ENCODE measurements at regions not wholly inside any gene's neighbourhood (a gene's known extent, or its start where the extent isn't known, plus 50 kb on each side); places are given as distances from the start of the nearest gene placed in this dataset.
"Not testable (repeated sequence)": the region's sequence is repeated elsewhere in the genome, so short reads cannot be mapped to it uniquely, and the experiment has no call there.

DNA sequence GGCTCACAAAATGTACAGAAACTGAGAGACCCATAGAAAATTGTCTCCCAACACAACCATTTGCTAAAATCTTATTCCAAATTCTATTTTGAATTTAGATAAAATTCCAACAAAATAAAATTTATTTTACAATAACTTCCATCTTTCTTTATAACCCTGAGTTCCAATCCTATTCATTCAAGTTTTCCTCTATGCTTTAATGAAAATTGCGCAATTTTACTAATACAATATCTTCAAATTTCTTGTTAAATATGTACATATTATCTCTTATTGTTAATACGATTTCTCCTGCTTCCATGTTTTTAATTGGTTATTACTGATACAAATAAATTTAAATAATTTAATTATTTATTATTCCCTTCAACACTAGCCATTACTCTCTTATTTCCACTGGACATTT lies 645.2 kb upstream of the COBL start:
- H3K36me3 Mint-ChIP-seq (ENCODE audit: insufficient read depth): no peaks in the 10 kb centered on the region
- no peak for ATAC-seq
- H3K27me3 Mint-ChIP-seq (ENCODE audit: low read depth): no peaks in the 10 kb centered on the region
- H3K9me3 Mint-ChIP-seq: peaks cover 29% of the 10 kb centered on the region
- H3K4me3 Mint-ChIP-seq: no peak overlapping the region
- DNase-seq: no peak
- H3K4me1 Mint-ChIP-seq (ENCODE audit: low read depth): no peaks in the 10 kb centered on the region

DNA sequence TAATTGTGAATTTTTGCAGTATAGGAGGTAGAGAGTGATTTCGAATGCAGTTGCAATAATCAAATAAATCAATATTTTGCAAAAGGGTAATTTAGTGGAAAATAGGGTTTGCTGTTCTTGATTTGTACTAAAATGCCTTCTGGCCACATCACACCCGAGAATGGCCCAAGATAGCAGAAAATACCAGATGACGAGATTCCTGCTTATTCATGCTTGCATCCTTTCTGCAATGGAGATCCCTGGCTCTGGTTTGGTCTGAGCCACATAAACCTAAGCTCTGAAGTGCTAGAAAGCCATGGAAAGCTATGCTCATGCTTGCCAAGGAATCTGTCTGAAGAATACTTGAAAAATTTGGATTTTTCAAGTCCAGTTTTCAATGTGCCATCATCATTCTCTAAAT lies 634.2 kb upstream of the COBL start:
- H3K9me3 Mint-ChIP-seq: peaks cover 23% of the 10 kb centered on the region
- DNase-seq: no peak
- ATAC-seq: no peak

DNA sequence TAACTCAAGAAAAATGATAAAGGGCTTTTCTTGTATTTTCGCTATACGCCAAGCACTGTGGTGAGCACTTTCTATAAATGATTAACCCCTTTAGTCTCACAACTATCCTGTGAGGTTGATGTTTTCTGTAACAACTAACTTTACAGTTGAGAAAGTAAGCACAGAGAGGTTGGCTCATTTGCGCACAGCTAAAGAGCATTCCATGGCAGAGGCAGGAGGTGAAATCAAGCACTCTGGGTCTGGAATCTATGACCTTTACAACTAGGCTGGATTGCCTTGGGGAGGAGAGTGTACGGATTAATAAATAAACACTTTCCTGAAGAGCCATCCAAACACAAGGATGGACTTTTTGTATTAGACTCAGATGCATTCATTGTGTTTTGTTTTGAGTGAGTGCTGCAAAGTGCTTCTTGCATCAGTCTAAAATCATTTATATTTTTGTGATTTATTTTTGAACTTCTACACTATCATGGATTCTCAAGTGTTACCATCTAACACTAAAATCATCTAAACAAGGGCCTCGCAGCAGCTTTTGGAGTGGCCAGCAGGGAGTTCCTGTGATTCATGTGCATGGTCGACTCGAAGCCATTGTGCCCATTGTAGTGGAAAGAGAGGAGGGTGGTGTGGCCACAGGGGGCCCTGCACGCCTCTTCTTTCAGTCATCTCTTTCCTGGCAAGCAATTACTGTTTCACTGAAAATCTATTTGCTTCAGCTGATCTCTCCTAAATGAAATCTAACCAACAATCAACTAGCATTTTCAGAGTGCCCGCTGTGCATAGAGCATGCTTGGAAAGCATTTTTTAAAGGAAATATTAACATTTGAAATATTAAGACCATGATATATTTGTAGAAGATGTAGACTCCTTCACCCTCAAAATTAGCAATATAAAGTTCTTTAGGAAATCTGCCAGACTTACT lies 633.4 kb upstream of the COBL start:
- ATAC-seq (no peak), DNase-seq (no peak)
- Mint-ChIP-seq H3K36me3 (ENCODE audit: insufficient read depth) (no peaks in the 10 kb centered on the region), H3K27me3 (ENCODE audit: low read depth) (no peaks in the 10 kb centered on the region), H3K9me3 (peaks cover 20% of the 10 kb centered on the region), H3K4me1 (ENCODE audit: low read depth) (no peaks in the 10 kb centered on the region), H3K4me3 (no peak overlapping the region)

More for the DNA sequence above, 634.2 kb upstream of the COBL start:
- Mint-ChIP-seq H3K4me3 (no peak overlapping the region), H3K27me3 (ENCODE audit: low read depth) (no peaks in the 10 kb centered on the region), H3K4me1 (ENCODE audit: low read depth) (no peaks in the 10 kb centered on the region), H3K36me3 (ENCODE audit: insufficient read depth) (no peaks in the 10 kb centered on the region)

DNA sequence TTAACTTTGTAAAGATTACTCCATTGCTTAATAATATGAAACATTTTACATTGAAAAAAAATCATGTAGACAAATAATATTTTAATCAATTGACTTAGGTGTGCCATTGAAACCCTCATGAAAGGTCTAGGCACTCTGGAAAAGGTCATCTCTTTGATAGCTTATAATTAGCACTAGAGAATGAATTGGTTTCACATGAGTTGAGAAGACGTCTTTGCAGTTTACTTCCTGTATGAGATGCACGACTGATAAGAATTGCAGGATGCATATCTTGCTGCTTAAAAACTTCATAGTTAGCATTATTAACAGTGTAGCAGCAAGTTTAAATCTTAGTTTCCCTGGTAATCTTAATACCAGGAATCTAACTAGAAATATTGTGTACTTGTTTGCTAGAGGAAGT lies 614.2 kb upstream of the COBL start:
- Mint-ChIP-seq H3K27me3 (ENCODE audit: low read depth) (no peaks in the 10 kb centered on the region), H3K9me3 (peaks cover 11% of the 10 kb centered on the region), H3K36me3 (ENCODE audit: insufficient read depth) (no peaks in the 10 kb centered on the region), H3K4me1 (ENCODE audit: low read depth) (no peaks in the 10 kb centered on the region), H3K4me3 (no peak overlapping the region)
- DNase-seq (no peak), ATAC-seq (no peak)

DNA sequence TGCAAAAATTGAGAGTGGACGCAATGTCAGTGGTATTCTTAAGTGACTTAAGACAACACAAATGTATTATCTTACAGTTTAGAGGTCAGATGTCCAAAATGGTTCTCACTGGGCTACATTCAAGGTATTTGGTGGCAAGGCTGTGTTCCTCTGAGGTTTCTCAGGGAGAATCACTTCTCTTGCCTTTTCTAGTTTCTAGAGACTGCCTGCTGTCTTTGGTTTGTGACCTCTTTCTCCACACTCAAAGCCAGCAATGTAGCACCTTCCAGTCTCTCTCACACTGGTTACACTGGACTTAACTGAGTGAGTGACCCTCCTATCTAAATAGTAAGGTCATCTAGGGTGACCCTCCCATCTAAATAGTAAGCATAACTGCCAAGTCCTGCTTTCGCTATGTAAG lies 613.2 kb upstream of the COBL start:
- H3K36me3 Mint-ChIP-seq (ENCODE audit: insufficient read depth): no peaks in the 10 kb centered on the region
- no peak overlapping the region for H3K4me3 Mint-ChIP-seq
- no peak for DNase-seq
- peaks cover 11% of the 10 kb centered on the region for H3K9me3 Mint-ChIP-seq
- ATAC-seq: no peak
- no peaks in the 10 kb centered on the region for H3K27me3 Mint-ChIP-seq (ENCODE audit: low read depth)
- H3K4me1 Mint-ChIP-seq (ENCODE audit: low read depth): no peaks in the 10 kb centered on the region

DNA sequence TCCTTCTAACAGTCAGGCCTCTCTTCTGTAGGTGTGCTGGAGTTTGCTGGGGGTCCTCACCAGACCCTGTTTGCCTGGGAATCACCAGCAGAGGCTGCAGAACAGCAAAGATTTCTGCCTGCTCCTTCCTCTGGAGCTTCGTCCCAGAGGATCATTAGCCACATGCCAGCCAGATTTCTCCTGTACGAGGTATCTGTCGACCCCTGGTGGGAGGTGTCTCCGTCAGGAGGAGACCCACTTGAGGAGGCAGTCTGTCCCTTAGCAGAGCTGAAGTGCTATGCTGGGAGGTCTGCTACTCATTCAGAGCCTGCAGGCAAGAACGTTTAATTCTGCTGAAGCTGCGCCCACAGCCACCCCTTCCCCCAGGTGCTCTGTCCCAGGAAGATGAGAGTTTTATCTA lies 611.1 kb upstream of the COBL start:
- ATAC-seq (no peak), DNase-seq (no peak)
- Mint-ChIP-seq H3K9me3 (peaks cover 14% of the 10 kb centered on the region), H3K36me3 (ENCODE audit: insufficient read depth) (no peaks in the 10 kb centered on the region), H3K27me3 (ENCODE audit: low read depth) (no peaks in the 10 kb centered on the region), H3K4me3 (no peak overlapping the region), H3K4me1 (ENCODE audit: low read depth) (no peaks in the 10 kb centered on the region)

DNA sequence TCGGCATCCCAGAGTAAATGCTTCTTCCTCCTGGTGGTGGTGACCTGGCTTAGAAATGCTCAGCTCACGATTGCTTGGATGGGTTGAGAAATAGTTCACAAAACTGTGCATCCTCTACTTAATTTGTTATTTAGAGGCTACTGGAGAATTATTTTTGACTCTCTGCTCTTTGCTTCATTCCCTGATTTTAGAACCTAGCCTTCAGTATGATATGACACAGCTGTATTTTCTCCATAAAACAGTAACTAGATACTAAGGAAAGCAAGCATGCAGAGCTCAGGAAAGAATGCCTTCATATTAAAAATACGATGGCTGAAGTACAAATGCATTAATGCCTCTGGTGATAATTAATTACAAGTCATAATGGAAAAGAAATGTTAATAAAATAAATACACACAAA lies 602.0 kb upstream of the COBL start:
- peaks cover 18% of the 10 kb centered on the region for H3K9me3 Mint-ChIP-seq
- H3K4me3 Mint-ChIP-seq: no peak overlapping the region
- no peaks in the 10 kb centered on the region for H3K36me3 Mint-ChIP-seq (ENCODE audit: insufficient read depth)
- no peak for ATAC-seq
- no peak for DNase-seq
- H3K4me1 Mint-ChIP-seq (ENCODE audit: low read depth): no peaks in the 10 kb centered on the region
- H3K27me3 Mint-ChIP-seq (ENCODE audit: low read depth): no peaks in the 10 kb centered on the region

DNA sequence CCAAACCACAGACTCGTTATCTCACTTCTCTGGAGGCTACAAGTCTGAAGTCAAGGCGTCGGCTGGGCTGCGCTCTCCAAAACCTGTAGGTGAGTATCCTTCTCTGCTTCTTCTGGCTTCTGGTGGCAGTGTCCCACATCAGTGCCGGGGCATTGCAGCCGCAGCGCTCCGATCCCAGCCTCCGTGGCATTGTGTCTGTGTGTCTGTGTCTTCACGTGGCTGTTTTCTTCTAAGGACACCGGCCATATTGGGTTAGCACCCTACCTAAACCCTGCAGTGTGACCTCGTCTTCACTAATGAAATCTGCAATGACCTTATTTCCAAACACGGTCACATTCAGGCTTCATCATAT lies 584.9 kb upstream of the COBL start:
- Mint-ChIP-seq H3K4me3 (no peak overlapping the region), H3K4me1 (ENCODE audit: low read depth) (no peaks in the 10 kb centered on the region), H3K27me3 (ENCODE audit: low read depth) (no peaks in the 10 kb centered on the region)

DNA sequence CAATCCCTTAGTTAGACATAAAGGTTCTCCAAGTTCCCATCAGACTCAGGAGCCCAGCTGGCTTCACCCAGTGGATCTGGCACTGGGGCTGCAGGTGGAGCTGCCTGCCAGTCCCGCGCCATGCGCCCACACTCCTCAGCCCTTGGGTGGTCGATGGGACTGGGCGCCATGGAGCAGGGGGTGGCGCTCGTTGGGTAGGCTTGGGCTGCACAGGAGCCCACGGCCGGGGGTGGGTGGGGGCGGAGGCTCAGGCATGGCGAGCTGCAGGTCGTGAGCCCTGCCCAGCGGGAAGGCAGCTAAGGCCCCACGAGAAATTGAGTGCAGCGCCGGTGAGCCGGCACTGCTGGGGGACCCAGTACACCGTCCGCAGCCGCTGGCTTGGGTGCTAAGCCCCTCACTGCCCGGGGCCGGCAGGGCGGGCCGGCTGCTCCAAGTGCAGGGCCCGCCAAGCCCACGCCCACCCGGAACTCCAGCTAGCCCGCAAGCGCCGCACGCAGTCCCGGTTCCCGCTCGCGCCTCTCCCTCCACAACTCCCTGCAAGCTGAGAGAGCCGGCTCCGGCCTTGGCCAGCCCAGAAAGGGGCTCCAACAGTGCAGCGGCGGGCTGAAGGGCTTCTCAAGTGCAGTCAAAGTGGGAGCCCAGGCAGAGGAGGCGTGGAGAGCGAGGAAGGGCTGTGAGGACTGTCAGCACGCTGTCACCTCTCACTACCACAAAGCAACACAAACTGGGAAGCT lies 584.3 kb upstream of the COBL start:
- not testable (repeated sequence) for ATAC-seq, DNase-seq

More for the DNA sequence above, 584.9 kb upstream of the COBL start:
- Mint-ChIP-seq H3K36me3 (ENCODE audit: insufficient read depth) (no peaks in the 10 kb centered on the region), H3K9me3 (peaks cover 9% of the 10 kb centered on the region)
- ATAC-seq (no peak), DNase-seq (no peak)

DNA sequence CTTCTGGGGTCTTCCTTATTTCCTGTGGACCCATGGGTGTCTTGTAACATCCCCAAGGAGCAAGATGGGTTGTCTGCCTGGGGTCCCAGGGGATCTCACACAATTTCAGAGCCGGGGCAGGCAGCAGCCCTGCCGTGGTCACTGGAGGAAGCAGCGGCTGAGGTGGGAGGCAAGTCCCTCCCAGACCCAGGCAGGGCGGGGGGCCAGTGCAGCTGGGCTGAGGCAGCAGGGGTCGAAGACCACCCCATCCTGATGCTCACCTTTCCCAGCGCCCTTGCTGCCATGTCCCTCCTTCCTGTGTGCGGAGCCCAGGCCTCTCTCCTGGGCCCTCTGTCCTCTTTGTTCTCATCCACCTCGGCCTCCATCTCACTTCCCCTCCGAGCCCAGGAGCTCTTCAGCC lies 583.0 kb upstream of the COBL start:
- DNase-seq (no peak), ATAC-seq (no peak)
- Mint-ChIP-seq H3K27me3 (ENCODE audit: low read depth) (no peaks in the 10 kb centered on the region), H3K36me3 (ENCODE audit: insufficient read depth) (no peaks in the 10 kb centered on the region), H3K4me3 (no peak overlapping the region), H3K4me1 (ENCODE audit: low read depth) (no peaks in the 10 kb centered on the region), H3K9me3 (peaks cover 5% of the 10 kb centered on the region)

More for the DNA sequence above, 584.3 kb upstream of the COBL start:
- not testable (repeated sequence) for H3K36me3 Mint-ChIP-seq (ENCODE audit: insufficient read depth); H3K27me3 Mint-ChIP-seq (ENCODE audit: low read depth); H3K4me1 Mint-ChIP-seq (ENCODE audit: low read depth); H3K4me3 Mint-ChIP-seq; H3K9me3 Mint-ChIP-seq

DNA sequence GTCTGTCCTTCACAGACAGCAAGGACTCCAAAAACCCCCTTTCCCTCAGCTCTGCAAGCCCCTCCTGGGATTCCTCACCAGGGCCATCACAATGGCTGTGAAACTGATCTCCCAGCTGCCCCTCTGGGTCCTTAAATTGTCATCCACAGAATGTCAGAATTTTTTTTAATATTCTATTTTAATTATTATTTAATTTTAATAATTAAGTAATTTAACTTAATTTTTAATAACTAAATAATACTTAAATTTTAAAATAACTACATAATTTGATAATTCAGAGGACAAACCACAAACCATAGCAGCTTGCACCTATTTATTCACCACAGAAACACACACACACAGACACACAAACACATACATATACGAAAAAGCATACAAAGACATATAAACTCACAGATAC lies 565.8 kb upstream of the COBL start:
- no peaks in the 10 kb centered on the region for H3K4me1 Mint-ChIP-seq (ENCODE audit: low read depth)
- H3K36me3 Mint-ChIP-seq (ENCODE audit: insufficient read depth): no peaks in the 10 kb centered on the region
- DNase-seq (no peak), ATAC-seq (no peak)
- no peaks in the 10 kb centered on the region for H3K27me3 Mint-ChIP-seq (ENCODE audit: low read depth)
- H3K9me3 Mint-ChIP-seq: peaks cover 4% of the 10 kb centered on the region
- no peak overlapping the region for H3K4me3 Mint-ChIP-seq

DNA sequence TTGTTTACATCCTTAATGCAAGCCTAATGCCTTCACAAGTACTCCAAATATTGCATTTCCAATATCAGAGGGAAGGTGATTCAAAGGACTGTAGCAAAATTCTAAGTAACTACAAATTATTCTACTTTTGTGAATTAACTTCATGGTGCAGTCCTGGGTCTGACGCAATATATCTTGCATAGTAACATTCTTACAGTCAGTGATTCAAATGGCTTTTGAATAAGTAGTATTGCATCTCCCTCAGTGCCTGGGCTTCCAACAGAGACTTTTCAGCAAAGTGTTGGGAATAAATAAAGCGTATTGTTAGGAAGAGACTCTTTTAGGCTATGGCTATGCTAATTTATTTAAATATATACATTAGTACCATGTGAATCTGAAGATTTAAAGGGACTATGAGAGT lies 564.7 kb upstream of the COBL start:
- Mint-ChIP-seq H3K4me1 (ENCODE audit: low read depth) (no peaks in the 10 kb centered on the region), H3K27me3 (ENCODE audit: low read depth) (no peaks in the 10 kb centered on the region), H3K4me3 (no peak overlapping the region), H3K36me3 (ENCODE audit: insufficient read depth) (no peaks in the 10 kb centered on the region), H3K9me3 (peaks cover 4% of the 10 kb centered on the region)
- DNase-seq: no peak
- no peak for ATAC-seq

DNA sequence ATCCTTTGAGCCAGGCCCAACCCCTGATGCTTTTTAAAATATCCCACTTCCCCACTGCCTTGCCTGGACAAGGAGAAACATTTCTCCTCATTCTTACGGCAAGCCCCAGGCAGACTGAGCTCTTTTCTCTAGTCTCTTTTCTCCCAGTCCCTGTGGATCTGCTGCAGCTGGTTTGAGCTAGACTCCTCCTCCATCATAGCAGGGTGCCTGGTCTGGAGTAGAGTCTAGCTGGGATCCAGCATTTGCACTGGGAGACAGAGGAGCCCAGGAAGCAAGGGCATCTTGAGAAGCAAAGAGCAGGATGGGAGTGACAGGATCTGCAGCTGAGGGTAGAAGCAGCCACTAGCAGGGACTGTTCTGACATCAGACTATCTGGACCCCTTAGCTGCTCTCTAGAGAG lies 562.3 kb upstream of the COBL start:
- ATAC-seq (no peak), DNase-seq (no peak)
- H3K27me3 Mint-ChIP-seq (ENCODE audit: low read depth): no peaks in the 10 kb centered on the region
- no peaks in the 10 kb centered on the region for H3K4me1 Mint-ChIP-seq (ENCODE audit: low read depth)
- no peaks in the 10 kb centered on the region for H3K36me3 Mint-ChIP-seq (ENCODE audit: insufficient read depth)
- H3K4me3 Mint-ChIP-seq: no peak overlapping the region
- no peaks in the 10 kb centered on the region for H3K9me3 Mint-ChIP-seq

DNA sequence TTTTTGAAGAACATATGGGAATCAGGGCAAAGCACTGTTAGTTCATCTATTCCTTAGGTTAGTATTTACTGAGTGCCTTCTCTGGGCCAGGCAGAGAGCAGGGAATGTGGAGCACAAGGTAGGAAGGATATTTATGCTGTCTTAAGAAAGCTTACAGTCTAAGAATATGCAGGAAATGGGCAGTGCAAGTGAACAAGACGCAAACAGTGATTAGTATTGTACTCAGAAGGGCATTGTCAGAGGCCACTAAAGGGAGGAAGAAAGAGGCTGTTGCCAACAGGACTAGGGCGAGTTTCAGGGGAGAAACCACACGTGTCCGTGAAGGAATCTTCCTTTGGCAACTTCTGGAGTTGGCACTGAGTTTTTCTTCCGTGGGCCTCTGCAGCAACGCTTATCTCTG lies 552.8 kb upstream of the COBL start:
- peaks cover 8% of the 10 kb centered on the region for H3K9me3 Mint-ChIP-seq
- H3K27me3 Mint-ChIP-seq (ENCODE audit: low read depth): no peaks in the 10 kb centered on the region
- H3K4me1 Mint-ChIP-seq (ENCODE audit: low read depth): no peaks in the 10 kb centered on the region
- no peaks in the 10 kb centered on the region for H3K36me3 Mint-ChIP-seq (ENCODE audit: insufficient read depth)
- DNase-seq (no peak), ATAC-seq (no peak)
- no peak overlapping the region for H3K4me3 Mint-ChIP-seq

DNA sequence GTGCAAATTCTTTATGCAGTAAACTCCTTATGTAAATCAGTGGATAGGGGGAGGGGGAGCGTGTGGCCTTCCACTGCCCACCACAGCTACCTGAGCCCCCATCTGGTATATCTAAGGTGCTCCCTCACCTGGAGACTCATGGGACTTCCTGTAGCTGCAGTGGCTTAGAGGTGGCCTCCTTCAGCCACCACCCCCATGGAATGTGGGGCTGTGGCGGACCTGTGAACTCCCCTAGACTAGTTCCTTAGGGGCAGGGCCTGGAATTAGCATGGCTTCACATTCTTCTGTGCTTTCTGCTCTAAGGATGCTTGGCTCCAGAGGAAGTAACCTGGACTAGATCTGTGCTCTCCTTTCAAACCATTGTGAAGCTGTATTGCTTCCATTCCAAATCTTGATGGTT lies 550.5 kb upstream of the COBL start:
- no peak overlapping the region for H3K4me3 Mint-ChIP-seq
- no peaks in the 10 kb centered on the region for H3K27me3 Mint-ChIP-seq (ENCODE audit: low read depth)
- no peak for DNase-seq

More for the DNA sequence above, 550.5 kb upstream of the COBL start:
- ATAC-seq: no peak
- H3K9me3 Mint-ChIP-seq: peaks cover 5% of the 10 kb centered on the region
- H3K4me1 Mint-ChIP-seq (ENCODE audit: low read depth): no peaks in the 10 kb centered on the region
- no peaks in the 10 kb centered on the region for H3K36me3 Mint-ChIP-seq (ENCODE audit: insufficient read depth)

Data from activated T-cell treated with anti-CD3 and anti-CD28 coated beads, Interleukin-2, amount 50 U/mL, for 4 hours (primary cell).